GF-D8 (cell line): ENCODE measurements at regions not wholly inside any gene's neighbourhood (a gene's known extent, or its start where the extent isn't known, plus 50 kb on each side); places are given as distances from the start of the nearest gene placed in this dataset.
"Not testable (repeated sequence)": the region's sequence is repeated elsewhere in the genome, so short reads cannot be mapped to it uniquely, and the experiment has no call there.

Experiments
- DNase-seq: peaks from one replicate; lab custom pipeline; 2025; lab: John Stamatoyannopoulos, UW

DNA sequence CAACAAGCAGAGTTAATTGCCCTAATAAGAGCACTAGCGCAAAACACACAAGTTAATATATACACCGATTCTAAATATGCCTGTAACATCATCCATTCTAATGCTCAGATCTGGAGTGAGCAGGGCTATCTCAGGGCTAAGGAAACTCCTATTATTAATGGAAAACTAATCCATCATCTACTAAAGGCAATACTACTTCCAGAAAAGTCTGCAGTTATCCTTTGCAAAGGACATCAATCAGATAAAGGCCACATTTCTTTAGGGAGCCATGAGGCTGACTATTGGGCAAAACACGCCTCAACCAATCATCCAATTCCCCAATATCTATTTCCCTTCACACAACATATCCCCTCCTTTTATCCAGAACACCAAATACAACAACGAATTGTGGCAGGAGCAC is 1032.3 kb upstream of the NUDT12 start:
- no peak for DNase-seq

DNA sequence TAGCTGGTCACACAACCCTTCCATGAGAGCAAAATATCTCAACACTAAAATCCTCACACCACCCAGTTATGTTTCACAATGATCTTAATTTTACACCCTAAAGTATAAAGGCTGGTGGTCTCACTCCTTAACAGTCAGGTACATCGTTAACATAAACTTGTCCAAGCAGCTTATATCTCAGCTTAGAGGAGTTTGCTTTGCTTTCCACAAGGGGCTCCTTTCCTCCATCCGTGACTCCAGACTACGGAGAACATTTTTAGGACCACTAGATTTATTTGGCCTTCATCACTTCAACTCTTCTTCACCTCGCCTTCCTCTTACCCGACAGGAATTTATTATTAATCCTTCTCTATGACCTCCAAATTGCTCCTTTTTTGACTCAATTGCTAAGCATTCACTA is 1014.1 kb upstream of the NUDT12 start:
- no peak for DNase-seq

DNA sequence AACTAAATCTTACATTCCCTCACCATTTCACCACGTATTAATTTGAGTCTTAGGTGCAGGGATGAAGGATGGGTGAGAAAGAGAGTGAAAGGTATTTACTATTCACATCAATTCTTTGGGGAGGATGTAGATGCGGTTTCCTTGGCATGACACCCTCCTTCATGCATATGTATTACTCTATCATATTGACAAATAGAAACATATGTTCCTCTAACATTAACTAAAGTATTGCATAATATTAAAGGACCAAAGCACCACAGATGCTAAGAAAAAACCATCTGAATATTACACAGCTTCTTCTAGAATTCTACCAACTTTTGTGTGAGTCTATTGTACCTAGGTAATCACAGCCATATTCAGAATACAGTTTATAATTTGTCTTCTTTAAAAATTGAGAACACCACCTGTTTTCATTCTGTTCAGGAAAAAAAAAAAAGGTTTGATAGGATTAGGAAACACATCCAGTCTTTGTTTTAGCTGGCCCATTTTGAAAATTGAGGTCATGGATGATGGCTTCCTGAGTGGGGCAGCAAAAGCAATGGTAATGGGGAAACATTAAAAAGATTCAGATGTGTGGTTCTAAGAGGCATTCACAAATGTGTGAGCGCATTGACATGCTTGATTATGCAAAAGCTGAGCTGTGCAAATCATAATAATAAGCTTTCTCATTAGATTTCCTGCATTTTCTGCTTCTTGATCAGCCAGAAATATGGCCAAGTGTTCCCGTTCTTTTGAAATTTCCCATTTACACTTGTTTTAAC is 1011.5 kb upstream of the NUDT12 start:
- DNase-seq: no peak

DNA sequence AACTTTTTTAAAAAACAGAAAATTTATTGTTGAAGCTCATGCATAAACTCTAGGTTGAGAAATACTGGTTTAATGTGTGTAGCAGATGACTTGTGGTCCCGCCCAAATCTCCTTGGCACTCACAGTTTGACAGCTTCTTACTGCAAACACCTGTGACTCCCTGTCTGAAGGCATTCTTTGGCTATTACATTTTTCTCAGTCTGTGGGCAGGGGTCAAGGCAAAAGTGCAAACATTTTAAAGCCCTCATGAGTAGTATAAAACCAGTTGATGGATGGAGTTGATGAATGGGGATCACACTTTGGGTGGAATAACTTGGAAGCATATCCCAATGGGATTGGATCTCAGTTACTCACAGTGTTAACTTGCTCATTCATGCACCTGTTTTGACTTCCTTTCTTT is 1007.0 kb upstream of the NUDT12 start:
- no peak for DNase-seq

DNA sequence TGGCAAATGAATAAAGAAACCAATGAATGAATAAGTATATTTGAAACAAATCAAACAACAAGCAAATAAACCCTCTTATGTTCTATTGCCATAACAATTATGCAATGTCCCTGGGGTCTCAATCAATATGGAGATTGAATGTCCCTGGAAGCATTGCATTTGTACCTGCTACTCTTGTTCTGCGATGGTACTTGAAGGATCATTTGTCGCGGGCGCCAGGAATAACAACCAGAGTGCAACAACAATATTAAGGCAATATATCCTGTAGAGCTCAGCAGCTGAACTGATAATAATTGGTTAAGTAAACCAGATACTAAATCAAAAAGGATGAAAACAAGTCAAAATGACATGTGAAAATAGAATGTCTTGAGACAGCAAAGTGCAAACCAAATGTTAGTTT is 1001.9 kb upstream of the NUDT12 start:
- no peak for DNase-seq

DNA sequence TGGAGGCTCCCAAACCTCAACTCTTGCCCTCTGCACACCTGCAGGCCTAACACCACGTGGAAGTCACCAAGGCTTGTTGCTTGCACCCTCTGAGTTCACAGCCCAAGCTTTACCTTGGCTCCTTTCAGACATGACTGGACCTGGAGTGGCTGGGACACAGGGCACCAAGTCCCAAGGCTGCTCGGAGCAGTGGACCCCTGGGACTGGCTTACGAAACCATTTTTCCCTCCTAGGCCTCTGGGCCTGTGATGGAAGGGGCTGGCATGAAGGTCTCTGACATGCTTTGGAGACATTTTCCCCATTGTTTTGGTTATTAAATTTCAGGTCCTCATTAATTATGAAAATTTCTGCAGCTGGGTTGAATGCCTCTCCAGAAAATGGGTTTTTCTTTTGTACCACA is 994.4 kb upstream of the NUDT12 start:
- no peak for DNase-seq

DNA sequence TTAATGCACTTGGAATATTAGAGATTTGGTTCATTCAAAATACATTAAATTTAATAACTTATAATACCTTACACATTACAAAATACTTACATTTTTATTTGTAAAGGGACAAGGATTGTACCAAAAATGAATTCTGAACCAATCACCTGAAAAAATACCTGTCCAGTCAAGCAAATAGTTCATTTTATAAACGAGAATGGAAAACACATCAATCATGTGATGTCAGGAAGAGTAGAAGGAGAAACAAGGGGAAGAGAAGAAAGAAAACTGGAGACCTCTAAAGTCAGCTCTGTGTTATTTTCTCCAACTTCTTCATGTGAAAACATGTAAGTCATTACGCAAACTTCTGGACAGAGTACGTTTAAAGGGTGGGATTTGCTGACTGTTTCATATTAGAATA is 989.0 kb upstream of the NUDT12 start:
- DNase-seq: no peak

DNA sequence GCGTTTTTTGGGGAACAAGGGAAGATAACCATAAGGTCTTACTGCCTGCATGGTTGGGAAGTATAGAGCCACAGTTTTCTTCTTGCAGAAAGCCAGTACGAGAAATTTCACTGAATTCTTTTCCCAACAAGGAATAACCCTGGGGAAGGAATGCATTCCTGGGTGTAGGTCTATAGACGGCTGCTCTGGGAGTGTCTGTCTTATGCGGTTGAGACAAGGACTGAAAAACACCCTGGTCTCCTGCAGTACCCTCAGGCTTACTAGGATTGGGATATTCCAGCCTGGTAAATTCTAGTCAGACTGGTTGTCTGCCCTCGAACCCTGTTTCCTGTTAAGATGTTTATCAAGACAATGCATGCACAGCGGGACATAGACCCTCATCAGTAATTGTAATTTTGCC is 984.3 kb upstream of the NUDT12 start:
- DNase-seq: not testable (repeated sequence)

DNA sequence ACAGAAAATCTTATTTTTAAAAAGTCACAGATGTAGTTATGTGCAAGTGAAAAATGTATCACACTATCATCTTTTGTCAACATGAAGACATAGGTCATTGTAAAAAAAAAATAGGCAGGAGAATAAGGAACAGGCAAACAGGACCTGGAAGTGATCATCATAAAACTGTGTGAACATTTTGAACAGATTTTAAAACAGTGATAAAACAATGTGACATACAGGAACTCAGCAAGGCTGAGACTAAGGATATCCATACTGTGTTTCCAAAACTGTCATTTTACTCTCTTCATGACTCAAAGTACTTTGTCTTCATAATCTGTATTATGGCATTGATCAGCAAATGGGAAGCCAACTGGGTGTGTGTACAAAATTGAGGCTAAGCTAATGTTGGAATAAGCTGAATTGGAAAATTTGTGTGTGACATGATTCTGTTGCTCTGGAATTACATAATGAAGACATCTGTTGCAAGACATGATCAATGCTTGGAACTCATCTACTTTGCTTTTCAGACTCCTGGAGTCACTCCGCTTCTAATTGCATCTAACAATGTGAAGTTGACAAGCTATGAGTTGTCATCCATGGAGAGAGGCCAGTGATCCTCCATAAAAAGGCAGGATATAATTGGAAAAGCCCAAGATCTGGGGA is 978.7 kb upstream of the NUDT12 start:
- no peak for DNase-seq

DNA sequence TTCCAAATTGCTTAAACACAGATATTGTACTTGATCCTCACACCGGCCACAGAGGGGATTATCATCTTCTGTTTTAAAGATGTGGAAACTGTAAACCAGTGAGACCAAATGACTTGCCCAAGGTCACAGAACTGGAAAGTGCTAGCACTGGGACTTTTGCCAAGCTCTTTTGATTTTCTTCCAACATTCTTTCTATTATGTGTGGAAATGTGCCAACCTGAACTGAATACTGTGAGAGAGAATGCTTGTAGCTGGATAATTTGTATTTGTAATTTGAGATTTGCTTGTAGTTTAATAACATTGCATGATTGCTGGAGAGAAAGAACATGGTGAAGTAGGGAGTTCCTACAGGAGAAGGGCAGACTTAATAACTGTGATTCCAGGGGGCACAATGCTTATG is 977.9 kb upstream of the NUDT12 start:
- DNase-seq: no peak

DNA sequence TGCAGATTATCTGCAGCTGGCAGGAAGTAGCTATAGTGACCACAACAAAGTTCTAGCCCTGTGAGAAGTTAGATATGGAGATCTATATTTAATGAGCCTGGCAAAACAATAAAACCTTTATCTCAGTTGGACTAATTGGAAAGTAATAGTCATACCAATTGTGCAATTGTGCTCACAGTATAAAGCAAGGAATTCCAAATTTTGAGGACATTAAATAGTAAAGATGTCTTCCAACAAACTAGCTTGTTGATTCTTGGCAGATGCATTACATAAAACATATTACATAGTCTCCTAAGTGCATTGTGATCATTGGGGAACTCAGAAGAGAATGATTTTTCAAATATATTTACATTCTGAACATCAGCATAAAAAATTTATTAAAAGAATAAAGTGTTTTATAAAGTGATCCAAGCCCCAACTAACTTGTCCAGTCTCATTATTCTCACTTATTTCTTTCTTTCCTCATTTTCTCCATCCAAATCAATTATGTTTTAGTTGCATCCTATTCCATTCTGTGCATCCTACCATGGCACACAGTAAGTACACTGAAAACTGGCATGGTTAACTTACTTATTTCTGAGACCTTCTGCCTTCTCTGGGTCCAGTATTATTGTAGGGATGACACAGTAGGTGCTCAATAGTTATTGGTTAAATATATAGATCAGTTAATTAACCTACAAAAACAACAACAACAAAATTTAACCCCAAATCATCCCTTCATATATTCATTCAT is 977.2 kb upstream of the NUDT12 start:
- DNase-seq: no peak

DNA sequence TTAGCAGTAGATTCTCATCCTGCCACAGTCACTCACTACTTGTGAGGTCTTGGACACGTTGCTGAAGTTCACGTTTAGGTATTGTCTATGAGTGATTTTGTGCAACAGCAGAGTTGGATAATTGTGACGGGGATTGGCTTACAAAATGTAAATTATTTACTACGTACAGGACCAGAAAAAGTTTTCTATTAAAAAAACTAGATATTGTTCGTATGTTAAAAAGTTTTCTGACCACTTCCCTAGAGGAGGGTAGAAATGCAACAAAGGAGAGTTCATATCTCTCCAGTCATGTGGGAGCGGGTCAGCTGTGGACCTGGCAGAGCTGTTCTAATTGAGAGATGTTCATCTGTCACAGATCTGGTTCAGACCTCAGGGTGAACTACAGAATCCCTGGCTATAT is 976.1 kb upstream of the NUDT12 start:
- DNase-seq: no peak

DNA sequence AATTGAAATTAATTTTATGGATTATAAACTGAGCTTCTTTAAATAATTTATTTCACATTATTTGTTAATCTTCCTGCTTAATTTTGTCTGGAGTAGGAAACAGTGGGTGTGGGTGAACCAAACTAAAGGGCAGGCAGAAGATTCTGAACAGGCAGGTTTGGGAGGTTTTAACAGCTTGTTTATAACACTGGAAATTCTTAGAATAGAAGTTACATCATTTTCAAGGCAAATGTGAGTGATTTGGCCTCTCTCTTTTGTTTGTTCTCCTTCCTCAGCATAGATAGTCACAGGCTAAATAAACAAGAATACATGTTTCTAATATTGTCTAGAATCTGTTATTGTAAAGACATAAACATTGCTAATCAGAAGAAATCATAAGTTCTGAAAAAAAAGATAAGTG is 970.9 kb upstream of the NUDT12 start:
- no peak for DNase-seq

DNA sequence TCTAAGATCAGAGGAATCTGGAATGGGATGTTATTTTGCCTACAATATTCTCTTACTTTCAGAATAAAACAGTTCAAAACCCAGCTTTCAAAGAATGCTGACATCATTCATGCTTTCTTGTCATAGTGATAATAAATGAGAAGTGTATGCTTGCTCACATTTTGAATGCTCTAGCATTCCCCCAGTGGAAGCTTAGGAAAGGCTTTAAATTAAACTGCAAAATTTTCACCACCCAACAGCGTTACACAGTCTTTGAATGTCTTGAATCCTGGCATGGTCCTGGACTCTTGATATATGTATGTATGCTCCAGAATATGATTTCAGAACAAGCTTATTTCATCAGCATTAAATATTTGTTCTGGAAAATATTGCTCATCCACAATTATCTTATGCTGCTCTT is 964.3 kb upstream of the NUDT12 start:
- no peak for DNase-seq

DNA sequence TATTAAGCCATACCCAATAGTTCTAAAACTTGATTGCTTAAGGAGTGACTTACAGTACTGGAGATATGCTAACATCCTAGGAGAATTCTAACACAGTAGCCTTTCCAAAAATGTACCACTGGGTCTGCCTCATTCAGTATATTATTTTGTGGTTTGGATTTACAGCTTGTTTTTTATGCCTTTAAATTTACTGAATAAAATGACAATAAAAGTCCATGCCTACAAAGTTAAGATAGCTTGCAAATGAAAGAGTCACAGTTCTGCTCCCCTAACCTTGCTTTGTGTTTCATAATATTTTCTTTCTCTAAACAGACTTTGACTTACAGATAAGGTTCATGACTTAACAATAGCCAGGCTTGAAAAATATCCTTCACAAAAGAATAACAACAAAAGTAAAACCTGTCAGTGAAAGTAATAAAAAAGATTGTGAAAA is 951.1 kb upstream of the NUDT12 start:
- DNase-seq: no peak

DNA sequence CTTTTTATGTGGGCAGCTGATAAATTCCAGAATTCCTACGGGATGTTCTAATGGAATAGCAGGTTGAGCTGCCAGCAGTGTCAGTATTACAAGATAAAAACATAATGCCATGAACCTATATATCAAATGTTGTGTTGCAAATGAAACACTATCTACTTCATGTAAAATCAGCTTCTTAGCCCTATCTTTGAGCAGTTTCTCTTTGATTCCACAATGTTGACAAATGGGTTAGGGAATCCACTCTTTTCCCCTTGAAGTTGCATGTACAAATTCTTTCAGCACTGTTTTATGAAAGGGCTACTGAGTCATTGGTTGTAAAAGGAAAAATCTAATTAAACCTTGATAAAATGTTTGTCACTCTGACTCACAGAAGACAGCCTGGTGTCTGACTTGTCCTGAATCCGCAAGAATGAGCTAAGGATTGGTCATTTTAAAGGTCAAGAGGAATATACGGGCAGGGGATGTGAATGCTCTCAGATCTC is 950.6 kb upstream of the NUDT12 start:
- DNase-seq: no peak

DNA sequence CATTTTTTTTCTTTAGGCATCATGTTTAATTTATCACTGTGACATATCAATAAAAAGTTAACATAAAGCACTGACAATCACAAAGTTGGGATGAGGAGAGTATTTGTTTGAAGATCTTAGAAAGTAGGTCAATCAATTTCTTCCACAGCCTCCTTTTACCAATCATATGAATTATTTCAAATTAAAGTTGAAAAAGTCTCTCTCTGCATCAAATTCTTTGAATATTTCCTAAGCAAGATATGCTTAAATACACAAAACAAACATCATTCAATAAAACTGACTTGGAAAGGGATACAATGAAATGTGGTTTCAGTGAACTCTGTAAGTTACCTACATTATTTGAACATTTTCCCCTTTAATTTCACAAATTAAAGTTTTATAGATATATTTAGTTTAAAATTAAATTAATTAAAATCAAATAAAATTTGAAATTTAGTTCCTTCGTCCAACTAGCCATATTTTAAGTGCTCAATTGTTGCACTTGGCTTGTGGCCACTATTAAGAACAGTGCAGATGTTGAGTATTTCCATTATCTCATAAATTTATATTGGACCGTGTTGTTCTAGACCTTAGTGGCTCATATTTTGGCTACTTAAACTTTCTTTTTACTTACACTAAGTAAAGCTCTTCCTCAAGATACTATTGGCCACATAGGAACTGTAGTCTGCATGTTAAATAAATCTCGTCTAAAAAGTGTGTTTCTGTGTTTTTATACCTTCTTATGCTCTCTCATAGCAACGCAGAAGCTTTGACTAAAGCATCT is 949.7 kb upstream of the NUDT12 start:
- no peak for DNase-seq

DNA sequence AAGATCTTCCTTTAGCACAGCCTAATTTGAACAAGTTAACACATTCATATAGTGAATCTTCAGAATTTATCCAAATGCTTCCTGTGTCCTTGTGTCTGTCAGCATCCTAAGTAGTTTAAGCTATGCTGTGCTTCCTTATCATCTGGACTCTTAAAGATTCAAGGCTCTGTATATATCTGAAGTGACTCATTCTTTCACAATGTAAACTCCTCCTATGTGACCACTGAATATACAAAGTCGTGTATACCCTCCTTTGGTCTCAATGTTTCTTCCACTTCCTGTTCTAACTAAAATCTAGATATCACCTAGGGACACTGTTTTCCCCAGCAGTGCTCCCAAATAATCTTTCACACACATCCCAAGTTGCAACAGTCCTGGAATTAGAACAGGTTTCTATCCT is 935.7 kb upstream of the NUDT12 start:
- DNase-seq: no peak

DNA sequence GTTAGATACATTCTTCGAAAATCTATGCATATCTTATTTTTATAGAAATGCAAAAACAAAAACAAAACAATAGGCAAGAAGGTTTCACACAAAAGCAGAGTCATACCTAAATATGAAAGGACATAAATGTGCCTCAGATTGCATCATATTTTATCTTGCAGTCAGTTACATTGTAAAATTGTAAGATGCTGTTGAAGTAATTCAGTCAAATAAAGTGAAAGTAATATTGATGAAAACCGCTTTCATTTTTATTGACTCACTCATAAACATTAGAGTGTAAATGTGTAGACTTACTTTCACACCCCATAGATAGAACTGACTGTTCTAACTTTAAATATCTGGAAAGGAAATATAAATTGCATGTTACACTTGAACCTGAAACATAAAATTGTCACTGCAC is 931.5 kb upstream of the NUDT12 start:
- DNase-seq: no peak

DNA sequence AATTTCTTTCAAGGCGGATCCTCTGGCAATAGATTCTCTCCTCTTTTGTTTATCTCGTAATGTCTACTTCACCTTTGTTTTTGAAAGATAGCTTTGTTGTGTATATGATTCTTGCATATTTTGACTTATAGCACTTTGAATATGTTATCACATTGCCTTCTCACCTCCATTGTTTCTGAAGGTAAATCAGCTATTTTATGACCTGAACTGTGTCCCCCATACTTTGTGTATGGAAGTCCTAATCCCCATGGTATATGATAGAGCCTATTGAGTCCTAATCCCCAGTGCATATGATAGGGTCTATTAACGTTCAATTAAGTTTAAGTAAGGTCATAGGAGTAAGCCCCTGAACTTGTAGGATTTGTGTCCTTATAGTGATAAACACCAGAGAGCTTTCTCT is 910.2 kb upstream of the NUDT12 start:
- no peak for DNase-seq

DNA sequence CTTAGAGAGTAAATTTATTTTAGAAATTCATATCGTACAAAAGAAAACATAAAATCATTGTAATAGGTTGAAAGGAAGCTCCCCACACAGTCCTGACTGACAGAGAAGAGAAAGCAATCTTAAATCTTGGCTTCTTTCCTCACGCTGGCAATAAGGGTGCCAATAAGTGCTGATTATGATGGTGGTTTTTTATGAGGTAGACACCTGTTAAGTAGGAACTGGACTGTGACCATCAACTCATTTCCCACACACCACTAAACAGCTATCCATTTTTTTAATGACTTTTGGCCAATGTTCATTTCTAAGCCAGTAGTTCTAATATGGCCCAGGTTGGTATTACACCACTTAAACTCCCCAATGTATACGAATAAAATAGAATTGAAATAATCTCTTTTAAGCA is 893.5 kb upstream of the NUDT12 start:
- no peak for DNase-seq

DNA sequence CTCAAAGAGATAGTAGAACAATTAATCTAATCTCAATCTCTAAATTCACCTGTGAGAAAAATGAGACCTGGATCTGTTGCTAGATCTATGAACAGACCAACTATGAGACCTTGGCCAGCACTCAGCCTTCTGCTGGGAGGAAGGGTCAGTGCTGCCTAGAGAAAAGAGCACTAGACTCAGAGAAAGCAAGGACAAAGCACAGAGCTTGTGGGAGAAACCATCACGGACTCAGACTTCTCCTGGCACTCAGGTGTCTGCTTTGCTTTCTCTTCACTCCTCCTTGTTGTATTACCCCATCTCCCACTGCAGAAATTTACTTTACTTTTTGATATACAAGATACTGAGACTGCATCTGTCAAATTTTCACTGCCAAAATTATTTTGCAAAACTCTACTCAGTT is 890.0 kb upstream of the NUDT12 start:
- no peak for DNase-seq
